SW480 (cell line): ENCODE measurements at regions not wholly inside any gene's neighbourhood (a gene's known extent, or its start where the extent isn't known, plus 50 kb on each side); places are given as distances from the start of the nearest gene placed in this dataset.

Experiments
- DNase-seq: peaks from one replicate; pipeline ENCODE4 v3.0.0-alpha.2; 2016; ENCODE audit warnings: low spot score

DNA sequence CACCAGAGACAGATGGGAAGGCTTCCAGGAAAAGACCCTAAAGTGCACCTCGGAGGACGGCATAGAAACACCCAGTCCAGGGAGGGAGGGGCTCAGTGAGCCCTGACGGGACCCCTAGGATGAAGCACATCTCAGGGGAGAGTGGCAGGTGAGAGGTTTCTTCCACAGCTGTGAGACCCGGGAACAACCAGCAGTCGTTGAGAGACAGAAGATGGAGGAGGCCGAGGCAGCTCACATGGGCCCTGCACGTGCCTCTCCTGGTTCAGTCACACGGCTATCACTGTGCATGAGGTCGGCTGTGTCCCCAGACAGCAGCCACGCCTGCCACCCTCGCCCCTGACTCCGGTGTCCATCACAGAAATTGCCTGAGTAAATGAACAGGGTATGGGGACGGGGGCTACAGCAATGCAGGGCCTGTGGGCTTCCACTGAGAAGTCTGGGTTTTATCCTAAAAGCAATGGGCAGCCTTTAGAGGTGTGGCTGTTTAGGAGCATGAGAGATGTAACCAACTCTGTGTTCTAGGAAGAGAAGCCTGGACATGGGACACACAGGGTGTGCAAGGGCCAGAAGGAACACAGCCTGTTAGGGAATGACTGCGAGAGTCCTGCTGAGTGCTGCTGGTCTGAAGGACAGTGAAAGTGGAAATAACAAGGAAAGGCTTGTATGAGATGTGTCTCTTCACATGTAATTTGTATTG lies 102.0 kb downstream of the TMEM18 start:
- no peak for DNase-seq

DNA sequence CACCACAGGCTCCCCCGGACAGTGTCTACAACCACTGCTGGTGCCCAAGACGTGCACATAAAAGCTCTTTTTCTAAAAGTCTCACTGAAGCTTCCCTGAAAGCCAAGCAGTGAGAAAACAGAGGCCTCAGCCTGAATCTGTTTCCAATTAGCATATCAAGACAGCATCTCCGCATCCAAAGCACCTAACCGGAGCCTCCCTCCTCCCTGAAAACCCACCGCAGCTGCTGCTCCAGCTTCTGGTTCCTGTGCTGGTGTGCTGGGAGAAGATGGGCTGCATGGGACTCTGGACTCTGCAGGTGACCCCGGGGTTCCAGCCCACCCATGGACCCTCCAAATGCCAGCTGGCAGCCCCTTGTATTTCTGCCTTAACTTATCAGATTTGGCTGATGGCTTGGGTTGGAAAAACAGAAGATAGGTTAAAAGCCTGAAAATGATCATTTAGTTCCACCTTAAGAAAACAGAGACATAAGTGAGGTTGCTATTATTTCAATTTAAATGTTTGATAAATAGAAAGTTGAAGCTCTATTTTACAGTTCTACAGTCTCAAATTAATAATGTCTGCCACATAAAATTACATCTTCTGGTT lies 103.3 kb downstream of the TMEM18 start:
- no peak for DNase-seq

DNA sequence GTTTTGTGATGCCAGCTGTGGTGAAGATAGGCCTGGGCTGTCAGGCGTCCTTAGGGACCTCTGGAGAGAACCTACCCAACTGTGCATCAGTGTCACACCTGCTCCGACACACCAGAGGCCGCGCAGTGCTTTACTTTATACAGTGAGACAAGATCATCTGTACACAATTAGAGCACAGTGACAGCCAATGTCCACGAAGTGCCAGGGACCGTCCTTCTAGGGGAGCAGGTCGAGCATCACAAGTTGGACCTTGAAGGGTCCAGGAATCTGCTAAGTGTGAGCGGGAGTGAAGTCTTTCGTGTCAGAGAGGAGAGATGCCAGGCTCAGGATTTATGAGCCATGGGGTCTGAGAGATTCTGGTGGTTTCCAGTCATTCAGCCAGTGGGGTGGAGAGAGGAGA lies 104.2 kb downstream of the TMEM18 start:
- no peak for DNase-seq

DNA sequence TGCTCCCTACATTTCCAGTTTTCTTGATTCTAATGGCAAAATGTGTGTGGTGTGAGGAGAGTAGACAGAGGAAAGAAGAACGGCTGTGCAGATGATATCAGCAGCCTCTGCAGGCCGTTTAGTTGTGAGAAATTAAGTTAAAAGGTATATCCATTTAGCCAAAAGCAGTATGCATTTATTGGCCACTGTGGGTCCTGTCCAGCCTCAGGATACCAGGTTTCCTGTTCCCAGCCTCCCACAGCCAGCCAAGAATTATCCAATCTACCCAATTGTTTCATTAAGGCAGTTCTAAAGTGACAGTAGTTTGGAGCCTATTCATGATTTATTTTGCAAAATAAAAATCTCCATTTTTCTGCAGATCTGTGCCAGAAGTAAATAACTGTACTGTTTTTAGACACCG lies 107.5 kb downstream of the TMEM18 start:
- DNase-seq: no peak

DNA sequence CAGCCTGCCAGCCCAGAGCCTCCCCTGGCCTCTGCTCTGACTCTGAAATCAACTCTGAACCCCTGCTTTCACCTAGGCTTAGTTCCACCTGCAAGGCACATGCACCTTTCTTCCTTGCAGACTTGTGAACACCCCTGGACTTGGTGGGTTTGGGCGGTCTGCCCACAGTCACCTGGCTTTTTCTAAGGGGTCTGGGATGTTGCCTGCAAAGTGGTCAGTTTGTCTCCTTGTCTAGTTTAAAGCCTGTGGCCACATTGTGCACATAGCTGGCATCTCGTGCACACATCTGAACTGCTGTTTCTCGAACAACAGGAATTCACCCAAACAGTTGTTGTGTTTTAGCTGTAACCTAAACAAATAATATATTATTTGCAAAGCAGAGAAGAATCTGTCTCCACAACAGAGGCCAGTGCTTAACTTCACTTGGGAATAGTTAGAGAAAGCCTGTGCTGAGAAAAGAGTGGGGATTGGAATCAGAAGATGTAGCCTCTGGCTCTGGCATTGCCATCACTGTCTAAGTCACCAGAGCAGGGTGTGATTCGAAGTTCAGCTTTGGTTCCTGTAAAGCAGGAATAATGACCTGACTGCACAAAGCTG lies 108.5 kb downstream of the TMEM18 start:
- DNase-seq: no peak

DNA sequence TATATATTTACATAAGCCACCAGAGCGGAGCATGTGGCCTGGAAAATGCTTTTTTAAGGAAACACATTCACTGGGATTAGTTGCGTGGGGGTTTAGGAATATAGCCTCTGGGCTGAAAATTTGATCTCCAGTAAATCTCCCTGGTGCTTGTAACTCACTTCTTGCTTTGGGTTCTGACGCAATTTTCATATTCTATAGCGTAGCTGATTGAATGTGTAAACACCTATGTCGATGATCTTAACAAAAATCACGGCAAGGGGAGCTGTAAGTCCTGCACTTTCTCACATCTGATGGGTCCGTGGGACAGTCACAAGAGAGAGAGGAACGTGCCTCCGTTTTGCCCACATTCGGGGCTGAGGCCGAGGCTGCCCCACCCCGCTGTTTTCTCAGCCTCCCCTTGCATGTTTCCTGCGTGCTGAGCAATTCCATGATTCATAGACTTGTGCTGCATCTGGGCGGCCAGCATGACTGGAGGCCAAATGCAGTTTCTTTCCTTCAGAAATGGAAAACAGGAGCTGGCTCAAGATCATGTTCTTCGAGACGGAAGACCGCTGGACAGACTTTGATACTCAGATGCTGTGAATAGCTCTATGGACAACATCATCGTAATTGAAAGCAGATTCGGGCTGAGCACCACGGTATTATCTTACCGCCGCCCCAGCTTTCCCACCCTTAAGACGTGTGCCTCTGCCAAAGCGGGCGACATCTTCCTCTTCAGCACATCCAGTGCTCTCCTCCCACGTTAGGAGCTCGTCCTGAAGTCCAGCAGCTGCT lies 109.2 kb downstream of the TMEM18 start:
- no peak for DNase-seq

DNA sequence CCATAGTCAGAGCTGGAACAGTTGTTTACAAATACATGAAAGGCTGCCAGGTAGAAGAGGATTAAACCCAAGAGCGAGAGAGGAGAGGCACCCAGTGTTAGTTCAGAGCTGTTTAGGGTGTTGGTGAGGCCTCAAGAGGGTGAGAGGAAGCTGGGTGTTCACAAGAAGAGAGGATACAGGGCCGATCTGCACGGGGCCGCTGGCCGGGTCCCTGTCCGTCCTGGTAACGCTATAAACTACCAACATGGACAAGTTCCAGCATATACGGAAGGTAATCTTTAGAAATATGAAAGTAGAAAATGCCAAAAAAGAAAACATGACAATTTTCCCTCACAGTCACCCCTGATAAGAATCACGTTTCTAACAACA lies 109.7 kb downstream of the TMEM18 start:
- DNase-seq: no peak

DNA sequence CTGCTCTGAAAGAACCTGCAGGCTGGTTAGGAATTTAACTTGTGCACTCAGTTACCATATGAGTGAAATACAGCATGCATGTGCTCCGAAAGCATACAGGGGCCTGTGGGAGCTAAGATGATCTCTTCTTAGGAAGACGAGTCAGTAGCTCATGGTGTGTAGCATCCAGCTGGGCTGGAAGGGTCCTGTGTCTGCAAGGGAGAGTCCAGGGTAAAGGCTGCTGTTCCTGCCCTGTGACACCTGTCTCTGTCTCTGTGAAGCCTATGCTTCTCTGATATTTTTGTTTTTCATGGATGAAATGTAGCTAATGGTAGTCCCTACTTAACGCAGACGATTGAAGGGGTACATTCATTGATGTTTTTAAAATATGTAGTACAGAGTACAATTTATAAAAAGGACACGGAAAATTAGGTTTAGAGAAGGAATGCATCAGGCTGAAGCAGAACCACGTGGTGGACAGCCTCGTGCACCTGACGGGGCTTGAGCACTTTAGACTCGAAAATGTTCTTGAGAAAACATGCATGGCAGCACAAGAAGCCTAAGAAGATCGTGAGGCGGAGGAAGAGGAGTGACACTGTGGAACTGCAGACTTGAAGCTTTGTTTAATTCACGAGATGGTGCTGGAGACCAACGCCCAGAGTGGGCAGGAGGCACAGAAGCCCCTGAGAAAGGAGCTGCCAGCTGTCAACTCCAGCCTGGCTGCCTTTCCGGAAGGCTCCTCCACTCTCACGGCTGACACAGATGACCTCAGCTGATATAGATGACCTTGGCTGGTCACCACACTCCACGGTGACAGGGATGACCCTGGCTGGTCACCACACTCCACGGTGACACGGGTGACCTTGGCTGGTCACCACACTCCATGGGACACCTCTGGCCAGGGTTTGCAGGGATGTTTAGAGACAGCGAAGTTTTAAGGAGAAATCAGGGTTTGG lies 110.6 kb downstream of the TMEM18 start:
- DNase-seq: no peak

DNA sequence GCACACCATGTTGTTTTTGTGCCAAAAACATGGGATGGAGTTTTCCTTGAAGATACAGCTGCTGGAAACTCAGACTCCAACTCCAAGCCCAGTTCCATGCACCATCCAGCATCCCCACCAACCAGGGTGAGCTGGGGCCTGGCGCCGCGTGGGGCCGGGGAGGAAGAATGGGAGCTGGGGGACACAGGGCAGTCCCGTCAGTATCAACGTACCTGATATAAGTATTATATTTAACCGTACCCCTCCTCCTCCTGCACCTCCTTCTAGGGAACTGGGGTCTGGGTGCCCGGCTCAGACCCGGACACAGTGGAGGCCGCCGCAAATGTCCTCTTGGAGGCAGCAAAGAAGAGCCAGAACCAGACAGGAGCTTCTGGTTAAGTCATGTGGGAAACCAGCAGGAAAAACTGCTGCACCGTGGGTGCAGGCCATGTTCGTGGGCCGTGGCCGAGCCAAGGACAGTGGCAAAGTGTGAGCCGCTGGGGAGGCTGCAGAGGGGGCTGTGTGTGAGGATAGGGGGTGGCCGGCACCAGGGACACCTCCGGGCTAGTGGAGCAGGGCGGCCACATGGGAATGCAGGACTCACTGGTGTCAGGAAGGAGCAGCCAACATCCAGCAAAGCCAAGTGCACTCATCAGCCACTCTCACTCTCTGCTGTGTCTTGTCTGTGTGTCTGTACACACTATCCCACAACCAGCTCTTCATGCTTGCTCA lies 112.6 kb downstream of the TMEM18 start:
- no peak for DNase-seq

DNA sequence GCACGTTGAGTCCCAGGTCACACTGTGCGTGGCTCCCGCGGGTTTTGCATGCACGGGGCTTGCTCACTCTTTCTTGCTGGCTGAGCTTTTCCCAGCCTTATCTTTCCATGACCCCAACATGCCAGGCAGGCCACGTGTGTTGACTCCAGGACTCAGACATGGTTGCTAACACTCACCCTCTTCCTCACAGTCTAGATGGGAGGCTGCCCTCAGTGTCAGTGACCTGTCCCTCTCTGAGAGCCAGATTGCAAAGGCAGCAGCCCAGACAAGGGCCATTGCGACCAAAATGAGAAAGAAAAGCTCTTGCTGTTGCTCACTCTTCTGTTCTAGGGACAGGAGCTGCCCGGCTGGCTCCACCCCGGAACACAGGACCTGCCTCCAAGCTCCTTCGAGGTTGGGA lies 113.7 kb downstream of the TMEM18 start:
- no peak for DNase-seq

DNA sequence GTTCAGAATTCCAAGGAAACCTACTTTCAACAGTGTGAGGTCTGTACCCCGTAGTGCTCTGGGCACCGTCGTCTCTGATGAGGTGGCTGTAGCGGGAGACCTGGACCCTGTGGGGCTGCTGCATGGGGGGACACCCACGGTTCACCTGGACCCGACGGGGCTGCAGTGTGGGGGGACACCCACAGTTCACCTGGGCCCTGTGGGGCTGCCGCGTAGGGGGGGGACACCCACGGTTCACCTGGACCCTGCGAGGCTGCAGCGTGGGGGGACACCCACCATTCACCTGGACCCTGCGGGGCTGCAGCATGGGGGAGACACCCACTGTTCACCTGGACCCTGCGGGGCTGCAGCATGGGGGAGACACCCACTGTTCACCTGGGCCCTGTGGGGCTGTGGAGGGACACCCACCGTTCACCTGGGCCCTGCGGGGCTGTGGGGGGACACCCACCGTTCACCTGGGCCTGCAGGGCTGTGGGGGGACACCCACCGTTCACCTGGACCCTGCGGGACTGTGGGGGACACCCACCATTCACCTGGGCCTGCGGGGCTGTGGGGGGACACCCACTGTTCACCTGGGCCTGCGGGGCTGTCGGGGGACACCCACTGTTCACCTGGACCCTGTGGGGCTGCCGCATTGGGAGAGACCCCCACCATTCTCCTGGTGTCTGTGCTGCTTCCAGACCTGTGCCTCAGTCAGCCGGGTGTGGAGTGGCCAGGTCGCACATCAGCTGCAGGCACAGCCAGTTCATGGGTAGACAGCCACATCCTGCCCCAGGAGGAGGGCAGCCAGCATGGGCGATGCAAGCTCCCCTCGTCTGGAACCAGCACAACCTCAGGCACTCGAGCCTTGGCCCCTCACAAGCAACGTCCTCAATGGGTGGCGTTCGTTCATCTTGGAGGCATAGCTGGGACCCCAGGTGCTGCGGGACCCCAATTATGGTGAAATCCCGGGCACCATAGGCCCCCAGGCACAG lies 114.5 kb downstream of the TMEM18 start:
- no peak for DNase-seq

DNA sequence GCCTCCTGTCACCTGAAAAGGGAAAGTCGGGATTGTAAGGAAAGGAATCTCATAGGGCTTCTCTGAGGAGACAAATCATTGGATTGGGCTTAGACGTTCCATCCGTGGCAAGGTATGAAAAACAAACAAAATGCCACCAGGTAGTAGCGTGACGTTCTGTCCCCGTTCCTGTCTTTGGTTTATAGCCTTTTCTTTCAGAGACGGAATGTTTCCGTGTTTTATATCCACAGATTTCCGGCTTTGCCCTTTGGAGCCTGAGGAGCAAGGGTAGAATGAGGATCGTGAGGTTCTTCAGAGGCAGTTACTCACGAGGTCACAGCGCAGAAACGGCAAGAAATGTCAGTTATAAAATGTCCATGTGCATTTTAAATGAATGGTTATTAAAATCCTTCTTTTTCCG lies 118.3 kb downstream of the TMEM18 start:
- no peak for DNase-seq

DNA sequence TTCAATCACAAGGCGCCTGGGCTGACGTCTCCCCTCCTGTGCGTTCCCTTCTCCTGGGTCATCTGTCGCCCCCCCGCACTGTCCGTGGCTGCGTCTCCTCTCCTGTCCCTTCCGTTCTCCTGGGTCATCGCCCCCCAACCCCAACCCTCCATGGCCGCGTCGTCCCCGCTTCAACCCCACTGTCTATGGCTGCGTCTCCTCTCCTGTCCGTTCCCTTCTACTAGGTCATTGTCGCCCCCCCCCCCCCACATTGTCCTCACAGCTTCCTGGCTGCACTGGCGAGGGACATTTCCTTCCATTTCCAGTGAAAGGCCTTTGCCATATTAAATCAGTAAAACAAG lies 118.9 kb downstream of the TMEM18 start:
- DNase-seq: no peak

DNA sequence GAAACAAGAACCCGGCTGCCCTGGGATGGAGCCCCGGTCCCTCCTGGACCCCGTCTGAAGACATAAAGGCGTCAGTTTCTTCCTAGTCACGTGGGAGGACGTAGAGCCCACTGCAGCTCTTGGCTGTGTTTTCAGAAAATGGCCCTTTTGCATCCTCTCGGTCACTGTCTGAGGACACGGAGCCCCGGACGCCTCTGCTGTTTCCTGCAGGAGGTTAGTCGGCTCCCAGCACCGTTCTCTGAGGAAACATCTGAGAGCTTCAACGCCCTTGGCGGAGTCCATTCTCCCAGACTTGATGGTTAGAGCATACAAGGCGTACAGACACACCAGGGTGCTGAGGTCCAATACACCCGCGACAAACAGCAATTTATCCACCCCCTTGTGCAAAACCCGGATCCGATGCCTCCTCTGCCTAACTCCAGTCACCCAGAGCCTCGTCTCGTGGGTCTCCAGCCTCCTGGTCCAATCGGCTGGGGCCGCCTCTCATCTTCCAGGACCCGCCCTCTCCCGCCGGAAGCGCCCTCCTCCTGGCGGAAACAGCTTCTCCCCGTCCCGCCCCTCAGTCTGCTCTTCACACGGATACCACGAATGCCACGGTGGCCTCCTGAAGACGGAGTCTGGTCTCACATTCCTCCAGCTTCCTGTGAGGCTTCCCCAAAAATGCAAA lies 119.4 kb downstream of the TMEM18 start:
- no peak for DNase-seq

DNA sequence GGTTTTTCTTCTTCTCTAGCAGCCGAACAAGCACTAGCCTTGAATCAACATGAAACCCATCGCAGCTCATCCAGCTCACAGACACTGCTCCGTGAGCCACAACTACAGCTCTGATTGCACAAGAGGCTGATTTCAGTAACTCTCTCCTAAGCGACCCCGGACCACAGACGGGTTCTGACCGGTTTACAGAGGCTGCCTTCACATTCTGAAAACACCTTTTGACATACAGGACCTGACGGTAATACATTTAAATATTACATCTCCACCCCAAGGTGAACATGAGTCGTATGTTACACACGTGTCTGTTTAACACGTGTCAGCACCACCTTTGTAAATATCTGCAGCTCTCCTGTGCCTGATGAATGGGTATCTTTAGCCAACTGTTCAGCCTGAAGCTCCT lies 120.7 kb downstream of the TMEM18 start:
- DNase-seq: no peak

DNA sequence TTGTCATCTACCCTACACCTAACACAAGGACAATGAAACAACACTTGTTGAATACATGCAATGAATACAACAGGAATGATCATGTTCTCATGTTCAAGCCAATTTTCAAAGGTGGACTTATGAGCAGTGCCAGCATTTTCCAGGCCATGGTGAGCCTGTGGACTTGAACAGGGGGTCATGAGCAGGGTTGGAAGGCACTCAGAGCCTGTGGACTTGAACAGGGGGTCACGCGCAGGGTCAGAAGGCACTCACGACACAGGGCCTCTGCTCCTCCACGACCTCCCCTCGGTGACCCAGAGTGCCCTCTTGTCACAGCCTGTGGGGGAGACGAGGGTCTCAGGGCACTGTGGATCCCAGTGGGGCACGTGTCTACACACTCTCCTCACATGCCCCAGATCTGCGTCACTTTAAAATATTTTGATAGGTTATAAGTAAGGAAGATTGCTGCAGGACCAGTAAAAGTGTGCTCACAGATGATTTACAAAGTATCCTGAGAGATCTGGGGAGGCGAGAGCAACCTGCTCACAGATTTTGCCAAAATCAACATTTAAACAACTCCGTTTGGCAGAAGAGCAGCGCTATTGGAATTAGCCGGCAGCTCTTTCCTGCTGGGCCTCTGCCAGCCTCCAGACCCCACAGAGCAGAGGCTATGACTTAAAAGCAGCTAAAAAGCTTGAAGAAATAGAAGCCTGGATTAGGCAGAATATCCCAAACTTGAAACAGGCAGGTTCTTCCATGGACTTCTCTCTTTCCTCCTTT lies 121.9 kb downstream of the TMEM18 start:
- DNase-seq: no peak

DNA sequence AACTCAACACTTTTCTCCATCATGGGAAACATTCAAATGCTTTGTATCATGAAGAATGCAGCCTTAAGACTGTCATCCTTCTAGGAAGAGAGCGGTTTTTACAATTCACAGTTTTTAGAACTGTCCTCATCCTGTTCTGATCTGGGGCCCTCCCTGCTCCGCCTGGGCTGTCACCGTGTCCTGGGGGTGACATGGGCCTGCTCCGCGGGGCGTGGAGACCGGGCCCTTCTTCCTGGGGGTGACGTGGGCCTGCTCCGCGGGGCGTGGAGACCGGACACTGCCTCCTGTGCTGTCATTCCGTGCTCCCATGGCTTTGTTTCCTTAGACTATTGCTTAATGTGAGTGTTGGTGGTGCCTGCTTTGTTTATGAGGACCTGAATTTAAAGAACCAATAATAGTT lies 122.8 kb downstream of the TMEM18 start:
- DNase-seq: no peak

DNA sequence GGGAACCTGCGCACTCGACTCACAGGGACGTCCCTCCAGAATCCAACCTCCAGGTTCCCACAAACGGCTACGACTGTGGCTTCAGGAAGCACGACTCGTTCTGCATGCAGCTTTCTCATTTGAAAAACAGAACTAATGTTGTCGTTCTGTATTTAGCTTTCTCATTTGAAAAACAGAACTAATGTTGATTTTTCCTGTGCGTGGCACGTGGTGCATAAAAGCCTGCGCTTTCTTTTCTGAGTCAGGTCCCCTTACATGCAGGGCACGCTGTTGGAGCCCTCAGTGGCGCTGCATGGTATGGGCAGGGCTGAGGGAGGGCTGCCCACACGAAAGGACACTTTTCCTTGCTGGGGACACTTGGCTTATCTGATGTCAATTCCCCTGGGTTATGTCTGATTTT lies 124.3 kb downstream of the TMEM18 start:
- DNase-seq: no peak

DNA sequence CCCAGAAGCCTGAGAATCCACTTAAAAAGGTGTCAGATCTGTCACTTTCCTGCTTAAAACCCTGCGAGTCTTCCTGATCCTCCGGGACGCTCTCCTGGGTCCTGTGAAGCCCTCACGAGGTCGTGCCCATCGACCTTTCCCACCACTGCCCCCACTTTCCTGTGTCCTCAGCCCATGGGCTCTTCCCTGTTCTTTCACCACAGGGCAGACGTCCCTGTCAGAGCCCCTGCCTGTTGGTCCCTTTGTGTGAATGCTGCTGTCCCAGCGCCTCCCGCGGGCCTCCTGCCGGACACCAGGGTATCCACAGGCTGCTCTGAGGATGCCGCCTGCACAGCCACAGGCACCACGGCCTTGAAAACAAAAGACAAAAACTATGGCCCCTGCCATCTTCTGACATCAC lies 125.6 kb downstream of the TMEM18 start:
- DNase-seq: no peak
